Erythroblast (primary cell): ENCODE measurements at regions not wholly inside any gene's neighbourhood (a gene's known extent, or its start where the extent isn't known, plus 50 kb on each side); places are given as distances from the start of the nearest gene placed in this dataset.
"Not testable (repeated sequence)": the region's sequence is repeated elsewhere in the genome, so short reads cannot be mapped to it uniquely, and the experiment has no call there.

Source experiments
- DNase-seq, 2 experiments: peaks; one replicate each; lab custom pipeline; 2025; lab: John Stamatoyannopoulos, UW
- GATA1 ChIP-seq: IDR thresholded peaks from 2 replicates; pipeline ENCODE4 v1.6.1; 2011; ENCODE audit warnings: low read depth, mild to moderate bottlenecking, control low read depth, low read length, moderate library complexity
- POLR2A ChIP-seq: IDR thresholded peaks from 2 replicates; pipeline ENCODE4 v1.6.1; 2011; ENCODE audit warnings: mild to moderate bottlenecking, low read length

DNA sequence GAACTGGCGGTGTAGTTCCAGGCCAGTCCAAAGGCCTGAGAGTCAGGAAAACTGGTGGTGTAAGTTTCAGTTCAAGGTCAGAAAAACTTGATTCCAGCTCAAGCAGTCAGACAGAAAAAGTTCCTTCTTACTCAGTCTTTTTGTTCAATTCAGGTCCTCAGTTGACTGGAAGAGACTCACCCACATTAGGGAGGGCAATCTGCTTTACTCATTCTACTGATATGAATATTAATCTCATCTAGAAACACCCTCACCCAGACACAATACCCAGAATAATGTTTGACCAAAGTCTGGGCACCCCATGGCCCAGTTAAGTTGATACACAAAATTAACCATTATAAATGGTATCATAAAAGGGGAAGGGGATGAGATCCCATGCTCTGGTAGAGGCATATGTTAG is 50.1 kb upstream of the LTA4H start:
- no peak for DNase-seq

GRCh38 chr12:96086190-96086589 is 50.8 kb upstream of the LTA4H start:
- not testable (repeated sequence) for DNase-seq

More for the DNA sequence above, 50.1 kb upstream of the LTA4H start:
- TF ChIP-seq POLR2A = no peak

GRCh38 chr12:96091833-96092232 is 56.4 kb upstream of the LTA4H start:
- DNase-seq = peak in 1 of 2 experiments; percentile 10
- TF ChIP-seq GATA1 (no peak), POLR2A (no peak)

- no peak for TF ChIP-seq POLR2A
- TF ChIP-seq GATA1 = no peak
- peak in 1 of 2 experiments; percentile 4 for DNase-seq
Observed at GRCh38 chr12:96093543-96094196, 58.3 kb upstream of the LTA4H start.

DNA sequence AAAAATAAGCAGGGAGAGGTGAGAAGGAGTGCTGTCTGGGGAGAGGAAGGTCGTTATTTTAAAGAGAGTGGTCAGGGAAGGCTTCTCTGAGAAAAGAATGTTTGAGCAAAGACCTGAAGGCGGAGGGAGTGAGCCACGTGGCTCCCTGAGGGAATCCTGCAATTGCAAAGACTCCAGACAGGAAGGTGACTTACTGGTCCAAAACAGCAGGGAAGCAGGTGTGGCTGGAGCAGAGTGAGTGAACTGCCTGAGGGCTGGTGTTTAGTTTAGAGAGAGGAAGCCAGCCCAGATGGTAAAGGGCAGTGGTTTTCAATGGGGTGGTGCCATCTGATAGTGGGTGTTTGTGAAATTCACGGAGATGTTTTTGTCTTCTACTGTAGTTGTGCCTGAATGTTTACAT is 58.8 kb upstream of the LTA4H start:
- TF ChIP-seq POLR2A (no peak), GATA1 (no peak)
- DNase-seq = no peak

GRCh38 chr12:96098631-96099030 is 63.2 kb upstream of the LTA4H start:
- TF ChIP-seq GATA1 (no peak), POLR2A (no peak)
- no peak for DNase-seq

- no peak for TF ChIP-seq GATA1
- TF ChIP-seq POLR2A = no peak
- DNase-seq = no peak
Observed at GRCh38 chr12:96099421-96099820, 64.0 kb upstream of the LTA4H start.

- no peak for DNase-seq
- TF ChIP-seq POLR2A (no peak), GATA1 (no peak)
Observed at GRCh38 chr12:96099986-96100385, 64.6 kb upstream of the LTA4H start.

DNA sequence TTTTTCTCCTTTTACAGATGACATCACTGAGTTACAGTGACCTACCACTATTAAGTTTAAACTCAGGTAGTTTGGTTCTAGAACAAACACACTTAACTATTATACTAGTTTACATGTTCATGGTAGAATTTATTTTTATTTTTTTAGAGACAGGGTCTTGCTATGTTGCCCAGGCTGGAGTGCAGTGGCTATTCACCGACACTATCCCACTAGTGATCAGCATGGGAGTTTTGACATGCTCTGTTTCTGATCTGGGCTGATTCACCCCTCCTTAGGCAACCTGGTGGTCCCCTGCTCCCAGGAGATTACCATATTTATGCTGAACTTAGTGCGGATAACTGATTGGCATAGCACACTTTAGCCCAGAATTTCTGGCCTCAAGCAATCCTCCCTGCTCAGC is 66.4 kb upstream of the LTA4H start:
- no peak for TF ChIP-seq GATA1
- no peak for TF ChIP-seq POLR2A
- DNase-seq = no peak

GRCh38 chr12:96103067-96103644 is 67.8 kb upstream of the LTA4H start:
- no peak for DNase-seq
- TF ChIP-seq POLR2A (no peak), GATA1 (no peak)

DNA sequence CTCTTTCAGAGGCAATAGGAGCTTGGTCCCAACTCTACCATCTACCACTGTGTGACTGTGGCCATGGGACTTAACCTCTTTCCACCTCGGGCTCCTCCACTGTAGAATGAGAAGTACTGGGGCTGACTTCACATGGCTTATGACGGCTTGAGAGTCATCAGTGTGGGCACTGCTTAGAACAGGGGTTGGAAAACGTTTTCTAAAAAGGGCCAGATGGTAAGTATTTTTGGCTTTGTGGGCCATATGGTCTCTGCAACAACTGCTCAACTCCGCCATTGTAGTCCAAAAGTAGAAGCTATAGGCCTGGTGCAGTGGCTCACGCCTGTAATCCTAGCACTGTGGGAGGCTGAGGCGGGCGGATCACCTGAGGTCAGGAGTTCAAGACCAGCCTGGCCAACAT is 69.2 kb upstream of the LTA4H start:
- no peak for DNase-seq
- no peak for TF ChIP-seq POLR2A
- TF ChIP-seq GATA1 = no peak

DNA sequence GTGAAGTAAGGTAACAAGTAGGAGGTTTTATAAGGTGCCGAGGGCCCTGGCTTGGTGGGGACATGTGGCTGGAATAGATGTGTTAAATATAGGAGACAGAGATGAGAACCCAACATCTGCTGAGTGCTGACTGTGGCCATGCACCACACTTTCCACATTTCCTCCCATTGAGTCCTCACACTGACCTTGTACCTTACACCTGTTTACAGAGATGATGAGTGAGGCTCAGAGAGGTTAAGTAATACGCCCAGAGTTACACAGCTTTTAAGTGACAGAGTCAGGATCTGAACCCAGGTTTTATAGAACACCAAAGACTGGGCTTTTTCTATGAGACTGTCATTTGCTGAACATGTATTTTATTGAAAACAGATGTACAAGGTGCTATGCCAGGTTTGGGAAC is 70.8 kb upstream of the LTA4H start:
- no peak for TF ChIP-seq GATA1
- DNase-seq = no peak

DNA sequence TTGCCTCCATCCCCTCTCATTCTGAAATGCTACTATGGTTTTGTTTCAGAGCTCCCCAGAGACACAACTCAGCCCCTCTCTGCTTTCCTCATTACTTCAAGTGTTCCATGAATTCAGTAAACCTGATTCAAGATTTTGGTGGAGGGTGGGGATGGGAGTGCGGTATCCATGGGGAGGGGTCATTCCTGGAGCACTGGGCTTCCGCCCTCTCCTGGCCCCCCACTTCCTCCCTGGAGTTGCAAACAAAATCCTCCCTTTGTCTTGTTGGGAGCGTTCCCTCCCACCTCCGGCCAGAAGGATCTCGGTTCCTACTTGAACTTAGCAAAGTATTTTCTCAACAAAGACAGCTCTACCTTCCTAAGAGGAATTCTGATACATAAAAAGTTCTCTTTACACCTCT is 71.8 kb upstream of the LTA4H start:
- no peak for DNase-seq

DNA sequence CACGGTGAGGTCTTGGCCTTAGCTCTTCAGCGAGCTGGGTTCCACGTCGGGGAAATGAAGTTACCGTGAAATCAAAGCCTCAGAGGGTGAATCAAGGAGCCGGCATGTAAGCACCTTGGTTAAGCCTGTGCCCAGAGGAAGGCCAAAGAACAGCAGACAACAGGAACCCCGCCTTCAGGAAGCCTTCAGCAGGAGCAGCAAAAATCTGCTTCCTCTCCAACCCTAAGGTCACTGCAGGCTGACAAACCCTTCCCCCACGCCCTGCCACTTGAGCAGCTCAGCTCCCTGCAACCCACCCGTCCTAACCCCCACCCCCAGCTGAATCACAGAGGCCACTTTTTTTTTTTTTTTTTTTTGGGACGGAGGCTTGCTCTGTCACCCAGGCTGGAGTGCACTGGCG is 72.9 kb upstream of the LTA4H start:
- no peak for DNase-seq
- TF ChIP-seq POLR2A (no peak), GATA1 (no peak)

More for the DNA sequence above, 71.8 kb upstream of the LTA4H start:
- TF ChIP-seq GATA1 = no peak
- no peak for TF ChIP-seq POLR2A

- not testable (repeated sequence) for DNase-seq
Observed at GRCh38 chr12:96108941-96109340, 73.6 kb upstream of the LTA4H start.

DNA sequence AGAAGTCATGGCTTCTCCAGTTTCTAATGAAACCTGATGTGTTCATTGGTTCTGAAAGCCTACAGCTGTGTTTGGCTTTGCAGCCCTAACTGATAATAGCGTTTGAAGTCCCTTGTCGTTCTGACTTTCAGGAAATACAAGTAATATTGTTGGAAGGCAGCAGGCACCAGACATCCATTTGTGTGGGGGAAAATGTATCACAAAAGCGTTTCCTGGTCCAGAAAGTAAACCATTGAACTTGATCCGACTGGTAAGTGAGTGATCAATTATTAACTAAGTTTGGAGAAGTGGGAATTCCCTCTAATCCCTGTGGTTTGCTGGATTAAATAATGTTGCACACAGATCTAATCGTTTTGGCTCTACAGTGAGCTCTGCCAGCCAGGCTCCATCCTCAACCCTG is 77.3 kb upstream of the LTA4H start:
- TF ChIP-seq GATA1 (no peak), POLR2A (no peak)
- no peak for DNase-seq
